HepG2 (cell line): ENCODE measurements at regions not wholly inside any gene's neighbourhood (a gene's known extent, or its start where the extent isn't known, plus 50 kb on each side); places are given as distances from the start of the nearest gene placed in this dataset.

Source experiments
- BHLHE40 ChIP-seq: IDR thresholded peaks from 2 replicates; pipeline ENCODE4 v1.6.1; 2011; ENCODE audit warnings: low read length, improper control_type of control experiment
- CEBPZ ChIP-seq: IDR thresholded peaks from 2 replicates; pipeline ENCODE4 v1.6.1; 2012; ENCODE audit warnings: low read length, improper control_type of control experiment
- GPBP1L1 ChIP-seq: sonication (generic); formaldehyde crosslinking; IDR thresholded peaks from 2 replicates; pipeline ENCODE4 v1.5.0; 2020; ENCODE audit warnings: mild to moderate bottlenecking, missing genetic modification reagents
- HMGXB4 ChIP-seq, 2 experiments: sonication (generic) in 1 of 2; formaldehyde crosslinking in 1 of 2; IDR thresholded peaks; 2 replicates each; pipeline versions ENCODE4 v1.4.0 to v1.6.1; 2018 to 2020; ENCODE audit warnings: missing genetic modification reagents in 2 of 2, borderline replicate concordance in 1 of 2, low read depth in 1 of 2, mild to moderate bottlenecking in 1 of 2, missing biosample characterization in 1 of 2
- JUNB ChIP-seq: sonication (generic); formaldehyde crosslinking; IDR thresholded peaks from 2 replicates; pipeline ENCODE4 v1.8.0; 2022; ENCODE audit warnings: missing genetic modification reagents, mild to moderate bottlenecking, borderline replicate concordance
- MEF2D ChIP-seq: sonication (generic); formaldehyde crosslinking; IDR thresholded peaks from 2 replicates; pipeline ENCODE4 v1.5.1; 2020; ENCODE audit warnings: mild to moderate bottlenecking, missing genetic modification reagents
- NCOA2 ChIP-seq: sonication (generic); formaldehyde crosslinking; IDR thresholded peaks from 2 replicates; pipeline ENCODE4 v1.8.0; 2022; ENCODE audit warnings: inconsistent platforms
- SOX5 ChIP-seq: IDR thresholded peaks from 2 replicates; pipeline ENCODE4 v1.6.1; 2016; ENCODE audit warnings: borderline replicate concordance
- TP53 ChIP-seq: sonication (generic); formaldehyde crosslinking; conservative IDR thresholded peaks from 2 replicates; pipeline ENCODE4 v1.4.0; 2020; ENCODE audit warnings: missing genetic modification reagents
- UBTF ChIP-seq: sonication (generic); formaldehyde crosslinking; IDR thresholded peaks from 2 replicates; pipeline ENCODE4 v1.4.0; 2020; ENCODE audit warnings: mild to moderate bottlenecking, missing genetic modification reagents
- ZBTB14 ChIP-seq: sonication (generic); formaldehyde crosslinking; IDR thresholded peaks from 2 replicates; pipeline ENCODE4 v1.4.0; 2020; ENCODE audit warnings: missing genetic modification reagents
- ZFP62 ChIP-seq: sonication (generic); formaldehyde crosslinking; IDR thresholded peaks from 2 replicates; pipeline ENCODE4 v1.4.0; 2020; ENCODE audit warnings: missing genetic modification reagents
- ZGPAT ChIP-seq: IDR thresholded peaks from 2 replicates; pipeline ENCODE4 v1.6.1; 2016; ENCODE audit warnings: mild to moderate bottlenecking
- ZNF510 ChIP-seq: sonication (generic); formaldehyde crosslinking; IDR thresholded peaks from 2 replicates; pipeline ENCODE4 v1.4.0; 2020; ENCODE audit warnings: low read depth, mild to moderate bottlenecking, missing genetic modification reagents
- ZSCAN21 ChIP-seq: sonication (generic); formaldehyde crosslinking; IDR thresholded peaks from 2 replicates; pipeline ENCODE4 v1.8.0; 2022; ENCODE audit warnings: mild to moderate bottlenecking, missing genetic modification reagents, moderate library complexity, borderline replicate concordance

GRCh38 chr16:87235810-87236515, 81.2 kb downstream of the C16orf95 start (continued):
- no peak for TF ChIP-seq UBTF (CRISPR knock-in tag)
- no peak for TF ChIP-seq ZFP62
- TF ChIP-seq ZNF510 (CRISPR knock-in tag): no peak
- TF ChIP-seq ZSCAN21: no peak
- no peak for TF ChIP-seq NCOA2 (CRISPR knock-in tag)
- no peak for TF ChIP-seq BHLHE40
- no peak for TF ChIP-seq ZGPAT (CRISPR knock-in tag)
- TF ChIP-seq CEBPZ: no peak
- TF ChIP-seq HMGXB4 (CRISPR knock-in tag; IDR thresholded peaks at IDR 0.05; ENCODE audit: borderline replicate concordance in 1 of 2, low read depth in 1 of 2): 0 out of 4 replicates have a peak, but pooled peaks of 1 of the 2 experiments have one; percentile 41
- TF ChIP-seq SOX5 (CRISPR knock-in tag): no peak
- 0 out of 2 replicates have a peak, but pooled peaks have one; percentile 40 for TF ChIP-seq MEF2D
- no peak for TF ChIP-seq JUNB (CRISPR knock-in tag)
- no peak for TF ChIP-seq GPBP1L1 (CRISPR knock-in tag)
- no peak for TF ChIP-seq TP53 (CRISPR knock-in tag)
- no peak for TF ChIP-seq ZBTB14 (CRISPR knock-in tag)
